ENCODE measurements at regions not wholly inside any gene's neighbourhood (a gene's known extent, or its start where the extent isn't known, plus 50 kb on each side); places are given as distances from the start of the nearest gene placed in this dataset.

DNA sequence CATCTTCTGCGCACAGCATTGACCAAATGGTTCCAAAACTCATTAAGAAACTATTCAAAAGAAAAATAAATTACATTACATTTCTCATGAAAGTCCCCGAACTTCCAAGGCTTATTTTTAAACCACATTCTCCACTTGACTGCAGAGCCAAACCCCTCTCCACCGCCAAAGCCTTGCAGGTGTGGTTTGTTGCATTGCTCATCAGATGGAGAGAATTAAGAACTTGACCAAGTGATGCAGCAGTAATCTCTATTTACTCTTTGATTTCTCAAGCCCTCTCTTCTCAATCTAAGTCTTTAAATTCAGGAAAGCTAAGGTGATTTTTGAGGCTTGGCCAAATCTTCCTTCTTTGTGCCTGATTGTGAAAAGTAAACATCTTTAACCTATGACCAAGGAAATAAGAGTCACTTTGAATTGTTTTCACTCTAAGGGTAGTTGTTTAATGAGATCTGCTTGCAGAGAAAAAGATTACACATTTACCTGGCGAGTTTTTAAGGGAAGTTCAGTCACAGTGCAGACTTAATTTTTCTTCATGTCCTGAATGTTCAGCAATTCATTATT, 290.5 kb upstream of the ITGA1 start:
- in situ Hi-C loops (cut with MboI; ENCODE audit: low sequenced_read_pairs): no loop called here

DNA sequence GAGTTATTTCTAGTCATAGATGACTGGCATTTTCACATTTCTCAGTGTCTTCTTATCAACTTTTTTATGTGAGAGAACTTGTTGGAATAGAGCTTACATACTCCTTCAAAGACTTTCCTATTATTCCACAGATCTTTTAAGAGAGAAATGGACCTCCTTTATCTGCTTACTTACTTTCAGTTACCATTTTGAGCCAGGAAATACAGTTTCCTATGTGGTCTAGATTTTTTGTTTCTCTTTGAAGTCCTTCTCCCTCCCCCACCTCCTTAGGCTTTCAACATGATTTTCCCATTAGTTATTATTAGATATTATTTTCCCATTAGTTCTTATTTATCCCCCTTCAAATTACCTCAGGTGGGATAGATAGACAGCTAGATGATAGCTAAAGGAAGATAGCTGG, 289.1 kb upstream of the ITGA1 start:
- in situ Hi-C loops (cut with MboI; ENCODE audit: low sequenced_read_pairs): no loop called here

DNA sequence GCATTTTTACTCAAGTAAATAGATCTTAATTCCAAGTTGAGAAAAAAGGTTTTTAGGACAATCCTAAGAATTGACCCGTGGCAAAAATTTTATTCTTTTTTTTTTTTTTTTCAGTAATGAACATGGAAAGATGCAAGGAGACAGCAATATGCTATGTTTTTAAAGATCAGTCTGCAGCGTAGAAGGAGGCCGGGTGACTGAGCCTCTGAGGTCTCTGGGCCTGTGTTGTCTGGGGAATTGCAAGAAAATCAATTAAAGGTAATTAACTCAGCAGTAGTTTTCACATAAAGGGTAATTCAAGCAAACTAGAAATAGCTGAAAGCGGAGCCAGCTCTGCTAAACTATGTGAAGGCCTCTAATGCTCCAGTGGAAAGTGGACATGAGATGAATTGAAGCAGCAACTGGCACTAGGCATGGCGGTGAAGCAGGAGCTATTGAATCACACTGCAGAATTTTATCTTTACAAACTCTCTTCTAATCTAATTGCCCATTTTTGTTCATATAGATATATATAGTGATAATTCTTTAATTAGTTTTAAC, 285.2 kb upstream of the ITGA1 start:
- in situ Hi-C loops (cut with MboI; ENCODE audit: low sequenced_read_pairs): no loop called here

GRCh38 chr5:52504584-52505240, 283.0 kb upstream of the ITGA1 start:
- in situ Hi-C loops (cut with MboI; ENCODE audit: low sequenced_read_pairs): no loop called here

DNA sequence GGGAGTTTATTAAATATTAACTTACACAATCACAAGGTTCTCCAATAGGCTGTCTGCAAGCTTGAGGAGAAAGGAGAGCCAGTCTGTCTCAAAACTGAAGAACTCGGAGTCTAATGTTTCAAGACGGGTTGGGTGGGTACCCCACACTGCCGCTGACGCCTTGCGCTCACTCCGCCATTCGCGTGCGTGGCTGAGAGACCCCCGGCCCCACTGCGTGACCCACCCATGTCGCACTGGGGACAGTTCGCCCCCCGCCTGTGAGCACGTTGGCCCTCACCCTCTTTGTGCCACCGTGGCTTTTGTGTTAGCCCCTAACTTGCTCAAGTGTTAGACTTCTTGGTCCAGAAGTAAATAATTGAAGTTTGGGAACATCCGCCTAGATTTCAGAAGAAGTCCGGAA, 270.0 kb upstream of the ITGA1 start:
- in situ Hi-C loops (cut with MboI; ENCODE audit: low sequenced_read_pairs): no loop called here

DNA sequence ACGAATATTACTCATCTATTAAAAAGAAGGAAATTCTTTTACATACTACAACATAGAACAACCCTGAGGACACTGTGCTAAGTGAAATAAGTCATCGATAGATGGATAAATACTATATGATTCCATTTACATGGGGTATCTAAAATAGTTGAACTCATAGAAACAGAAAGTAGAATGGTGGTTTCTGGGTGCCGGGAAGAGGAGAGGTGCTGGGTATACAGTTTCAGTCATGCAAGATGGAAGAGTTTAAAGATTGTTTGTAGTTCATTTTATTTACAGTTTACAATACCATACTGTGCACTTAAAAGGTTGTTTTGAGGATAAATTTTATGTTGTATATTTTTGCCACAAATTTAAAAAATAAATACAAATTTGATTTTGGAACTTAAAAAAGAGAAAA, 267.5 kb upstream of the ITGA1 start:
- in situ Hi-C loops (cut with MboI; ENCODE audit: low sequenced_read_pairs): no loop called here

GRCh38 chr5:52521236-52521635, 266.5 kb upstream of the ITGA1 start:
- in situ Hi-C loops (cut with MboI; ENCODE audit: low sequenced_read_pairs): no loop called here

GRCh38 chr5:52523701-52524100, 264.0 kb upstream of the ITGA1 start:
- in situ Hi-C loops (cut with MboI; ENCODE audit: low sequenced_read_pairs): no loop called here

GRCh38 chr5:52531105-52531504, 256.6 kb upstream of the ITGA1 start:
- in situ Hi-C loops (cut with MboI; ENCODE audit: low sequenced_read_pairs): no loop called here

DNA sequence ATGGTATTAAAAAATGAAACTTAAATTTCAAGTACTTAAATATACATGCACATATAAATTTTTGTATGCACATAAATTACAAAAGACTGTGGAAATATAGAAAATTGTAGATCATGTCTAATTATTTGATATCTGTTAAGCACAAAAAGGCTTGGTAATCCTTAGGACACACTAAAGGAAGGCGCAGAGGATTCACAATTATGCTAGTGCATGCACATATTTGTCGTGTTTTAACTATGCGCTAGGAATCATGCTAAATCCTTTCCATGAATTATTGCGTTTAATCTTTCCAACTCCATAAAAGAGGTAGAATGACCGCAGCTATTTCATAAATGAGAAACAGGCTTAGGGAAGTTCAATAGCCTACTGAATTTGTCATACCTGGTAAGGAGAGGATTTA, 244.1 kb upstream of the ITGA1 start:
- in situ Hi-C loops (cut with MboI; ENCODE audit: low sequenced_read_pairs): no loop called here

GRCh38 chr5:52544738-52545137, 243.0 kb upstream of the ITGA1 start:
- in situ Hi-C loops (cut with MboI; ENCODE audit: low sequenced_read_pairs): no loop called here

DNA sequence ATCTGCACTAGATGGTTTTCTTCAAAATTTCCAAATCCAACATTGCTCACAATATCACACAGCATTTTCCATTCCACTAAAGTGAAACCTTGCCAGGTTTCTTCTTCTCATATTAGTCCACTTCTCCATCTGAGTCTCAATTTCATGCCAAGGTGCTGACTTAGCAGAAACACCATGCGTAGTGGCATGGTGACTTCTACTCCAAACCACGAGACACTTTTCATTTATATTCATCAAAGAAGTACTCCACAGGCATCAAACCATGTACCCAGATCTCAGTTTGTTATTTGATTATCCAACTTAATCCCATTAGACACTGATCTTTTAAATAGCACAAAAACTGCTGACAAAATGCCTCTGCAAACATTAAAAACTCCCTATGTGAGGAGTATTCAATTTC, 233.4 kb upstream of the ITGA1 start:
- in situ Hi-C loops (cut with MboI; ENCODE audit: low sequenced_read_pairs): no loop called here

- in situ Hi-C loops (cut with MboI; ENCODE audit: low sequenced_read_pairs): no loop called here
These were observed 227.3 kb upstream of the ITGA1 start for GRCh38 chr5:52560366-52560765.

DNA sequence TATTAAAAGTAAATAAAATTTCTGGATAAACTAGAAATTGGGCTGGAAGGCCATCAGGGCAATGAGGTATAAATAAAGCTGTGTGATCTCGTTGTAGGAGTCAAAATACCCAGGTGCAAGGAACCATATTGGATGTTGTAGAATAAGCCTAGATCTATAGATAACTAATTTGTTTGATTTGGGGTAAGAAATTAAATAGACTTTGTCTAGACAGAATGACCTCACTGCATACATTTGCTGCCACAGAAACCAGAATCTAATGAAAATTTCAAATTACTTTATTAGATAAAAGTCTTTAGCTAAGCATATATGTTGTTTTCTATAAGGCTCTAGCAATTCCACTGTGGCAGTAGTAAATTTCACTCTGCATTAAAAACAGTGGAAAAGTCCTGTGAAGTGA, 225.2 kb upstream of the ITGA1 start:
- in situ Hi-C loops (cut with MboI; ENCODE audit: low sequenced_read_pairs): no loop called here

- in situ Hi-C loops (cut with MboI; ENCODE audit: low sequenced_read_pairs): no loop called here
These were observed 223.1 kb upstream of the ITGA1 start for GRCh38 chr5:52564587-52564986.

DNA sequence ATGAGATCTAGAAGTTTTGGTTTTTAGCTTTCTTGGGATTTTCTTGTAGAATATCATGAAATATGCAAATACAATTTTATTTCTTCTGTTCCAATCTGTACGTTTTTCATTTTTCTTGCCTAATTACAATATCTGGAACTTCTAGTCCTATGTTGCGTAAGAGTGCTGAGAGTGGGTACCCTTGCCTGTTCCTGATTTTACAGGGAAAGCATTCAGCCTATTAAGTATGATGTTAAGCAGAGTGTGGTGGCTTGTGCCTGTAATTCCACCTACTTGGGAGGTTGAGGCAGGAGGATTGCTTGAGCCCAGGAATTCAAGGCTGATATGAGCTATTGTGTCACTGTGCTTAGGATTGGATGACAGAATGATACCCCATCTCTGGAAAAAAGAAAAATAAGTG, 210.2 kb upstream of the ITGA1 start:
- in situ Hi-C loops (cut with MboI; ENCODE audit: low sequenced_read_pairs): no loop called here

DNA sequence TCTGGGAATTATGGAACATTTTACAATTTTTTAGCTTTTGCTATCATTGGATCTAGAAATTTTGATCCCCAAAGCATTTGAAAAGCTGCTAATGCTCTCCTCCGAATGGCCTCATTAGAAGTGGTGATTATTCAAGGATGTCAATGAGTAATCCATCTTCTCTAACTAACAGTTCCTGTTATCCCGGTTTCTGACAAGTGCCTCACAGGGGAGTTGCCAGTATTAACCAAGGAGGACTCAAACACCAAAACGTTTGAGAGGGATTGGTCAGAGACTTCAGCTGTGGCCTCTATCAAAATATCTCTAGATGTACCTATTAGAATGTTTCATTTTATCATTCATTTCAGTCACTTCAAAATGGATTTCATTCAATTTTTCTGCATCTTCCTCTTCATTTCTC, 208.3 kb upstream of the ITGA1 start:
- in situ Hi-C loops (cut with MboI; ENCODE audit: low sequenced_read_pairs): no loop called here

- in situ Hi-C loops (cut with MboI; ENCODE audit: low sequenced_read_pairs): no loop called here
These were observed 206.8 kb upstream of the ITGA1 start for GRCh38 chr5:52580921-52581320.

- in situ Hi-C loops (cut with MboI; ENCODE audit: low sequenced_read_pairs): no loop called here
These were observed 205.4 kb upstream of the ITGA1 start for GRCh38 chr5:52582313-52582712.

DNA sequence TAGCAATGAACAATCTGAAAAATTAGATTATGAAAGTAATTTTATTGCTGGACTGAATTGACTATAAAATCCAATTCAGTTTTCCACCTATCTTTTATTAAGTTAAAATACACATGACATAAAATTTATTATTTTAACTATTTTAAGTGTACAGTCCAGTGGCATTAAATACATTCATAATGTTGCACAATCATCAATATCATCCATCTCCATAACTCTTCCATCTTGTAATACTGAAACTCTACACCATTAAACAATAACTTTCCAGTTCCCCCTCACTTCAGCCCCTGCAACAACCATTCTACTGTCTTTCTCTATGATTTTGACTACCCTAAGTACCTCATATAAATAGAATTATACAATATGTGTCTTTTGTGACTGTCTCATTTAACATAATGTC, 200.6 kb upstream of the ITGA1 start:
- in situ Hi-C loops (cut with MboI; ENCODE audit: low sequenced_read_pairs): no loop called here

GRCh38 chr5:52597625-52598024, 190.1 kb upstream of the ITGA1 start:
- in situ Hi-C loops (cut with MboI; ENCODE audit: low sequenced_read_pairs): no loop called here

DNA sequence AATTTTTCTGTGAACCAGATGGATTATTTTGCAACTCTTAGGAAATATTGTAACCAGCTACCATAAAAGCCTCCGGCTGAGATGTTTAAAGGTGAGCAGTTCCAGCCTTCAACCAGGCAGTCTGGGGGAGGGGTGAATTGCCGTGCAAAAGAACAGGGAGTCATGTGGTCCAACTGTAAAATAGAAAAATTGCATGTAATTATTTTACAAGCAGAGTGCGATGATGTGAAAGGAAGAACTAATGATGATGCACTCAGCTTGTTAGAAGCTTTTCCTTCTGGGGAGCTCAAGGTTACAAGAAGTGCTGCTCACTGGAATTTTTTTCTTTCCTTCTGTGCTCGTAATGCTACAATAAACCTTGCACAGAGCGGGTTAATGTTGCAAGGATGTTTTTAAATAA, 188.7 kb upstream of the ITGA1 start:
- in situ Hi-C loops (cut with MboI; ENCODE audit: low sequenced_read_pairs): no loop called here

All from HL-60/S4 treated with retinoic acid at 250 ng/mL for 4 days and 3 days (cell line).